Testis (tissue), 2 donors: ENCODE measurements at regions not wholly inside any gene's neighbourhood (a gene's known extent, or its start where the extent isn't known, plus 50 kb on each side); places are given as distances from the start of the nearest gene placed in this dataset.

Experiments
- DNase-seq: peaks from one replicate; pipeline ENCODE4 v3.0.0-alpha.2; 2019
- H3K27ac ChIP-seq, 2 donors: fragments of 200-600 bp; sonication (generic); one replicate each; pipeline ENCODE4 v1.5.1; 2019
- H3K27me3 ChIP-seq: fragments of 200-600 bp; sonication (generic); one replicate; pipeline ENCODE4 v1.5.1; 2019
- H3K36me3 ChIP-seq: fragments of 200-600 bp; sonication (generic); one replicate; pipeline ENCODE4 v1.5.1; 2017; ENCODE audit warnings: low read depth; ENCODE audit errors: missing control alignments
- H3K4me1 ChIP-seq: fragments of 200-600 bp; sonication (generic); one replicate; pipeline ENCODE4 v1.5.1; 2019
- H3K4me3 ChIP-seq, 2 donors: fragments of 200-600 bp; sonication (generic); one replicate each; pipeline ENCODE4 v1.5.1; 2017 to 2019
- H3K9me3 ChIP-seq: fragments of 200-600 bp; sonication (generic); one replicate; pipeline ENCODE4 v1.5.1; 2017
- POLR2A ChIP-seq: fragments of 450-650 bp; IDR thresholded peaks from one replicate; pipeline ENCODE4 v1.6.1; 2017; ENCODE audit warnings: antibody characterized with exemption, mild to moderate bottlenecking, moderate library complexity
- WGBS, 2 donors: methylation state at CpG; one replicate each; pipeline ENCODE4 v1.1.5; 2018; 5-methylcytosine and 5-hydroxymethylcytosine counted together
- intact Hi-C: fragments of 100-400 bp; cut with DNase I; formaldehyde crosslinking; loops from one replicate; pipeline ENCODE4 v1.15.1; 2023; ENCODE audit warnings: low total_unique reads
- TF ChIP-seq, protein P1 (sequence below), 3 experiments: fragments of 450-650 bp in 2 of 3; fragments of 200-600 bp in 1 of 3; sonication (generic) in 1 of 3; IDR thresholded peaks; one replicate each; pipeline ENCODE4 v1.5.1; 2016 to 2019; ENCODE audit warnings: antibody characterized with exemption in 3 of 3, mild to moderate bottlenecking in 2 of 3, moderate library complexity in 1 of 3

DNA sequence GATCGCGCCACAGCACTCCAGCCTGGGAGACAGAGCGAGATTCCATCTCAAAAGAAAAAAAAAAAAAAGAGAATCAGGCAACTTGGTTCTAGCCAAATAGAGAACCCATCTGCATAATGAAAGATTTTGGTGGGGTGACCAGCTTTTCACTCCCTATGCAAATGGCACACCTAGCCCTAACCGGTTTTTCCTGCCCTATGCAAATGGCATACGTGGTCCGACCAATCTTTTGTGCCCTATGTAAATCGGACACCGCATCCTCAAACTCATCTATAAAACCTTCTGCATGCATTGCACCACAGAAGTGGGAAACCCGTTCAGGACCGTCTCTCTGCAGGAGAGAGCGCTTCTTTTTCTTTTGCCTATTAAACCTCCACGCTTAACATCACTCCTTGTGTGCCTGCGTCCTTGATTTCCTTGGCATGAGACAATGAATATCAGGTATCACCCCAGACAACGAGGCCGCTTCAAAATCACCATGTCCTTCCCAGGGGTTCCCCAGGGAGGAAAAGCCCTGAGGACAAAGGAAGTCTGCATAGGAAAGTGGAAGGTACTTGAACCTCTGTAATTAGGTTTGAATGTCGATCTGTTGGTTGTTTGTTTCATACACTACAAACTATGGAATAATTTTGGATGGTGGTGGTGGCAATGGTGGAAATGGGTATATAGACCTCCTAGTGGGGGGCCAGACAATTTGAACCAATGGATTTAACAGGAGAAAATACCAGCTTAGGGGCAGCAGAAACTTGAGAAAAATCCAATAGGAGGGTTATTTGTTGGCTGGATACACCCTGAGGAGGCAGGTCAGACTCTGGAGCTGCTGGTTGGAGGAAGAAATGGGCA, 396.2 kb downstream of the TYW1 start:
- intact Hi-C loops, result no loop called here
- Histone ChIP-seq H3K4me1 (no peaks in the 10 kb centered on the region), H3K27ac (no peak overlapping the region), H3K4me3 (no peak overlapping the region), H3K9me3 (no peaks in the 10 kb centered on the region), H3K27me3 (no peaks in the 10 kb centered on the region), H3K36me3 (no peaks in the 10 kb centered on the region)
- TF ChIP-seq POLR2A, result no peak
- TF ChIP-seq, protein P1, sequence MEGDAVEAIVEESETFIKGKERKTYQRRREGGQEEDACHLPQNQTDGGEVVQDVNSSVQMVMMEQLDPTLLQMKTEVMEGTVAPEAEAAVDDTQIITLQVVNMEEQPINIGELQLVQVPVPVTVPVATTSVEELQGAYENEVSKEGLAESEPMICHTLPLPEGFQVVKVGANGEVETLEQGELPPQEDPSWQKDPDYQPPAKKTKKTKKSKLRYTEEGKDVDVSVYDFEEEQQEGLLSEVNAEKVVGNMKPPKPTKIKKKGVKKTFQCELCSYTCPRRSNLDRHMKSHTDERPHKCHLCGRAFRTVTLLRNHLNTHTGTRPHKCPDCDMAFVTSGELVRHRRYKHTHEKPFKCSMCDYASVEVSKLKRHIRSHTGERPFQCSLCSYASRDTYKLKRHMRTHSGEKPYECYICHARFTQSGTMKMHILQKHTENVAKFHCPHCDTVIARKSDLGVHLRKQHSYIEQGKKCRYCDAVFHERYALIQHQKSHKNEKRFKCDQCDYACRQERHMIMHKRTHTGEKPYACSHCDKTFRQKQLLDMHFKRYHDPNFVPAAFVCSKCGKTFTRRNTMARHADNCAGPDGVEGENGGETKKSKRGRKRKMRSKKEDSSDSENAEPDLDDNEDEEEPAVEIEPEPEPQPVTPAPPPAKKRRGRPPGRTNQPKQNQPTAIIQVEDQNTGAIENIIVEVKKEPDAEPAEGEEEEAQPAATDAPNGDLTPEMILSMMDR (IDR thresholded peaks at IDR 0.05), result no peak
- 54 to 55% methylated on average over 16 of the region's 16 CpGs for WGBS, 2 donors
- DNase-seq, result no peak

DNA sequence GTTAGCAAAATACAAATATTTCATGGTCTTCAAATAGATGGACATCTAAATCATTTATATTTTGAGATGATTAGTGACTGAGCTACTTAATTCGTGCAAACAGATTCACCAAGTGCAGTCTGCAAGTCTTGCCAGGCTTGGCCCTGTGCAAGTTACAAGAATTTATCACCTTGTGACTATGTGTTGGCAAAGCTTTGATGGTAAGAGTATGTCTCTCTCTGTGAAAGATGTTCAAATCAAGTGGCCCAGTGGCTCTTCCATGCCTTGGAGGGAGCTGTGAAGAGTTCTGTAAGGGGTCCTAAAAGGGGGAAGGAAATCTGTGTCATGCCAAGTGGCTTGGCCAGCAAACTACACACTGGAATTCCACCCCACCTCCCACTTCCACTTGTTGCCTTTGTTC, 397.3 kb downstream of the TYW1 start:
- intact Hi-C loops, result no loop called here
- Histone ChIP-seq H3K4me1 (no peaks in the 10 kb centered on the region), H3K27me3 (no peaks in the 10 kb centered on the region), H3K27ac (no peak overlapping the region), H3K36me3 (no peaks in the 10 kb centered on the region), H3K4me3 (no peak overlapping the region), H3K9me3 (no peaks in the 10 kb centered on the region)
- 93% methylated on average over 1 of the region's 1 CpG for WGBS, 2 donors
- no peak for TF ChIP-seq POLR2A
- TF ChIP-seq, protein P1 (IDR thresholded peaks at IDR 0.05), result no peak
- no peak for DNase-seq

DNA sequence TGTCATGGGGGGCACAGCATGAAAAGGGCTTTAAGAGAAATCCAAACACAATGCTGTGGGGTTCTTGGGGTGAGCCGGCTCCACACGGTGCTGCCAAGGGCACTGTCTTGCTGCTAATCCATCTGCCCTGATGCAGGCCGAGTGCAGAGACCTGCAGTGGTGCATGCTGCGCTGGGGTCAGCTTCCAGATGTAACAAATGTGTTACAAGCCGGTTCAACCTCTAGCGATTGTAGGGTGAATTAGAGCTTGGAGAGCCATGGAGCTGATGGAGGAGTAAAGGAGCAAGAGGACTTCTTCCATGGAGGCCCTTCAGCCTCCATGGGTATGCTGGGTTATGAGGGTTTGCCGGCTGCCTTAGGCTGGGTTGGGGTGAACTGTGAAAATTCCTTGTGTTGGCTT, 402.3 kb downstream of the TYW1 start:
- H3K4me1 ChIP-seq, result no peaks in the 10 kb centered on the region
- no peak overlapping the region for H3K27ac ChIP-seq
- TF ChIP-seq, protein P1 (IDR thresholded peaks at IDR 0.05), result no peak
- no peak for TF ChIP-seq POLR2A
- no peaks in the 10 kb centered on the region for H3K36me3 ChIP-seq
- no peak overlapping the region for H3K4me3 ChIP-seq
- intact Hi-C loops, result no loop called here
- no peaks in the 10 kb centered on the region for H3K9me3 ChIP-seq
- DNase-seq, result no peak
- 40 to 70% methylated on average over 7 of the region's 7 CpGs for whole genome bisulfite sequencing, 2 donors
- no peaks in the 10 kb centered on the region for H3K27me3 ChIP-seq

DNA sequence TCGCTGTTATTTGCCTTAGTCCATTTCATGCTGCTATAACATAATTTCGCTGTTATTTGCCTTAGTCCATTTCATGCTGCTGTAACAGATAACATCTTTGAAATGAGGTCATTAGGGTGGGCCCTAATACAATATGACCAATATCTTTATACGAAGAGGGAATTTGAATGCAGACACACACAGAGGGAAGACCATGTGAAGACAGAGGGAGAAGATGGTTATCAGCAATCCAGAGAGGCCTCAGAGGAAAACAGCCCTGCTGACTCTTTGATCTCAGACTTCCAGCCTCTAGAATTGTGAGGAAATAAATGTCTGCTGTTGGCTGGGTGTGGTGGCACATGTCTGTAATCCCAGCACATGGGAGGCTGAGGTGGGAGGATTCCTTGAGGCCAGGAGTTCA, 404.9 kb downstream of the TYW1 start:
- Histone ChIP-seq H3K27ac (no peak overlapping the region), H3K4me1 (no peaks in the 10 kb centered on the region), H3K9me3 (no peaks in the 10 kb centered on the region), H3K27me3 (no peaks in the 10 kb centered on the region), H3K36me3 (no peaks in the 10 kb centered on the region), H3K4me3 (no peak overlapping the region)
- DNase-seq, result no peak
- TF ChIP-seq, protein P1 (IDR thresholded peaks at IDR 0.05), result no peak
- no peak for TF ChIP-seq POLR2A
- 86 to 87% methylated on average over 3 of the region's 3 CpGs for whole genome bisulfite sequencing, 2 donors
- intact Hi-C loops, result no loop called here

DNA sequence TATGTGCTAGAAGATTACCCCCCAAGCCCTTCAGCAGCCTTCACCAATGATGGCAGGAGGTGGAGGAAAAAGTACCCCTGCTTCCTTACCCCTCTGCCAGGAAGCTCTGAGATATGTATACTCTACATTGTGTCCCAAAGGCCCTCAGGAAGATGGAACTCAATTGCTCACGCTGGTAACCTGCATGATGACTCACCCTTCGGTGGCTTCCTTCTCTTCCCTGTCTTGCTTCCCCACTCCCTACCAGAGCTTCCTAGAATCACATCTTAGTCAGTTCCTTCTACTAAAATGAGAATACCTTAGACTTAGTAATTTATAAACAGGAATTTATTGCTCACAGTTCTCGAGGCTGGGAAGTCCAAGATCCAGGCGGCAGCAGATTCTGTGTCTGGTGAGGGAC, 405.6 kb downstream of the TYW1 start:
- Histone ChIP-seq H3K9me3 (no peaks in the 10 kb centered on the region), H3K4me1 (no peaks in the 10 kb centered on the region), H3K4me3 (no peak overlapping the region), H3K27me3 (no peaks in the 10 kb centered on the region), H3K36me3 (no peaks in the 10 kb centered on the region), H3K27ac (no peak overlapping the region)
- whole genome bisulfite sequencing, 2 donors, result 90% methylated on average over 4 of the region's 4 CpGs
- DNase-seq, result no peak
- intact Hi-C loops, result no loop called here
- TF ChIP-seq, protein P1 (IDR thresholded peaks at IDR 0.05), result no peak
- TF ChIP-seq POLR2A, result no peak
